ENCODE measurements at regions not wholly inside any gene's neighbourhood (a gene's known extent, or its start where the extent isn't known, plus 50 kb on each side); places are given as distances from the start of the nearest gene placed in this dataset.

DNA sequence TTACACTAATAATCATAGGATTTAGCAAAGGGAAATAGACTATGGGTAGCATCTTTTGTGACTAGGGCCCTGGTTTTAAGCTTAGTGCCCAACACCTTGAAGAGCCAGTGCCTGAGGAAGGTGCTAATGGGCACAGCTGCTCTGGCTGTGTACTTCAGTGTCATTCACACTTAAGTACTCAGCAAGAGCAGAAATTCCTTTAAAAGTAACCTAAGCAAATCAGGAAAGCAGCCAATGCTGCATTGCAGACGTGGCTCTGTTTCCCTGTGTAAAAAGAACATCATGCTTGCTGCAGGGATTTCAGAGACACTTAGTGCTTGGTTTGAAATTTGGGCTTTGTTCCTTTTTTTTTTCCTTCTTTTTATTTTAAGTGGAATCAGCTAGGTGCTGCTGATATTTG, 505.4 kb downstream of the SUCLG1 start:
- TF ChIP-seq, protein P1, sequence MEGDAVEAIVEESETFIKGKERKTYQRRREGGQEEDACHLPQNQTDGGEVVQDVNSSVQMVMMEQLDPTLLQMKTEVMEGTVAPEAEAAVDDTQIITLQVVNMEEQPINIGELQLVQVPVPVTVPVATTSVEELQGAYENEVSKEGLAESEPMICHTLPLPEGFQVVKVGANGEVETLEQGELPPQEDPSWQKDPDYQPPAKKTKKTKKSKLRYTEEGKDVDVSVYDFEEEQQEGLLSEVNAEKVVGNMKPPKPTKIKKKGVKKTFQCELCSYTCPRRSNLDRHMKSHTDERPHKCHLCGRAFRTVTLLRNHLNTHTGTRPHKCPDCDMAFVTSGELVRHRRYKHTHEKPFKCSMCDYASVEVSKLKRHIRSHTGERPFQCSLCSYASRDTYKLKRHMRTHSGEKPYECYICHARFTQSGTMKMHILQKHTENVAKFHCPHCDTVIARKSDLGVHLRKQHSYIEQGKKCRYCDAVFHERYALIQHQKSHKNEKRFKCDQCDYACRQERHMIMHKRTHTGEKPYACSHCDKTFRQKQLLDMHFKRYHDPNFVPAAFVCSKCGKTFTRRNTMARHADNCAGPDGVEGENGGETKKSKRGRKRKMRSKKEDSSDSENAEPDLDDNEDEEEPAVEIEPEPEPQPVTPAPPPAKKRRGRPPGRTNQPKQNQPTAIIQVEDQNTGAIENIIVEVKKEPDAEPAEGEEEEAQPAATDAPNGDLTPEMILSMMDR (IDR thresholded peaks at IDR 0.05; ENCODE audit: extremely low read depth, missing control alignments), result no peak
- no peak for DNase-seq (ENCODE audit: low spot score)

DNA sequence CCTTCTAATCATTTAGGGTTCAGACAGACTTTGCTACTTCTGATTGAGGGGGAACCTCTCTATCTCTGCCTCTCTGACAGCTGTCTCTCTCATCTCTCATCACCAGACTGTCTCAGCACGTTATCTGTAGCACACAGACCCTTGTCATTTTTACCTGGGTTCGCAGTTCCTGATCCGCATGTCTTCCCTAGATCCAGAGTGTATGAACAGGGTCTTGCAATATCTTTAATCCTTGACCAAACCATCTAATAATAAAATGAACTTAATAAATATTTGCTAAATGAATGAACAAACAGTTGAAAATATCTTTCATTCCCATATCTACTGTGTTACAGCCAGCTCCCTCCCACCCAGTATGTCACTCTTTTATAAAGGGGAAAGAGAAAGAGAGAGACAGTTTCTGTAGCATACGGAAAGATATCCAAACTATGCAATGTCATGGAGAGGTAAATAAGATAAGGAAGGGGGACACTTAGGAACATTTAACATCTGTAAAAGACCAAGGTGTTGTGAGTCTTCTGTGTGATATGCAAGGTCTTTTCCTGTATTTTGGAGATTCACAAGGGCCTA, 507.6 kb downstream of the SUCLG1 start:
- no peak for DNase-seq (ENCODE audit: low spot score)
- TF ChIP-seq, protein P1 (IDR thresholded peaks at IDR 0.05; ENCODE audit: extremely low read depth, missing control alignments), result no peak

DNA sequence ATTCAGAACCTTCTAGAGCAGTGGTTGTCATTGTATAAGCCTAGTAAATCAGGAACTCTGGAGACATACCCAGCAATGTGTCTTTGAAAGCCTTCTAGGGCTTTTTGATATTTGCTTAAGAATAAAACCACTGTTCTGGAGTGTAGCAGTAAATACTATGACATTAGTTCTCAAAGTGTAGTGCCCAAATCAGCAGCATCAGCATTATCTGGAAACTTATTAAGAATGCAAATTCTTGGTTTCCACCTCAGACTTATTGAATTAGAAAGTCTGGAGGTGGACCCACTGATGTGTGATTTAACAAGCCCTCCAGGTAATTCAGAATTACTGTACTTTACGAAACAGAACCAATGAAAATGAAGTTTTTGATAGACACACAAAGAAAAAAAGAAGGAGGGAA, 509.7 kb downstream of the SUCLG1 start:
- TF ChIP-seq, protein P1 (IDR thresholded peaks at IDR 0.05; ENCODE audit: extremely low read depth, missing control alignments), result no peak
- no peak for DNase-seq (ENCODE audit: low spot score)

DNA sequence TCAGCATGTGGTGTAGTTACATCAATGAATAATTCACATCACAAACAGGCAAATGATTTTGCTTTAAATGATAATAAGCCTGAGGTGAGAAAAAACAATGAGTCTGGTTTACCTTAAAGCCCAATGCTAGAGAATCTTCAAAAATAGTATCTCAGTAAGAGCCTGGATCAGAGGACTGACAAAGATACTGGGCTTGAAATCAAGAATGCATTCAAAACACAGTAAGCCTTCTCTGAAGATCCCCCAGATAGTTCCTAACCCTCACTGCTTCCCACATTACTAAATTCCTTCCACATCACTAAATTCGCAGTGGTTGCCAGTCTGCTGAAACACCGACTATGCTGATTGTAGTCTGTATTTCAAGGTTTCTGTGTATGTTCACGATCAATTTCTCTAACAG, 514.9 kb downstream of the SUCLG1 start:
- no peak for DNase-seq (ENCODE audit: low spot score)
- TF ChIP-seq, protein P1 (IDR thresholded peaks at IDR 0.05; ENCODE audit: extremely low read depth, missing control alignments), result no peak

DNA sequence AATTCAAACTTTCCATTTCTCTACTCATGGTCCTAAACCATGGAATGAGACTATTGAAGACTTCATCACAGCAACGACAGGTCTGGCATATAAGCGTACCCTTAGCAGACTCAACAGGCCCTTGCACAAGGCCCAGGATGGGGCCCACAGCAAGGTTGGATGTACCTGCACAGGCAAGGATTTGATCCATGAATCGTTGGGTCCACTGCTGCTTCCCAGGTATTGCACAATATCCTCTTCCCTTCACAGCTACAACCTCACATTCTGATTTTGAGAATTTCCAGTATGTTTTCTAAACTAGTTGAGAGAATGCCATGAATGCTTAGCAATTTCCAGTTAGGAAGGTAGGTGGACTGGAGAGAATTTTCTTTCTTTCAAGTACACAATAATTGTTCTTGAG, 515.8 kb downstream of the SUCLG1 start:
- TF ChIP-seq, protein P1 (IDR thresholded peaks at IDR 0.05; ENCODE audit: extremely low read depth, missing control alignments), result no peak
- no peak for DNase-seq (ENCODE audit: low spot score)

DNA sequence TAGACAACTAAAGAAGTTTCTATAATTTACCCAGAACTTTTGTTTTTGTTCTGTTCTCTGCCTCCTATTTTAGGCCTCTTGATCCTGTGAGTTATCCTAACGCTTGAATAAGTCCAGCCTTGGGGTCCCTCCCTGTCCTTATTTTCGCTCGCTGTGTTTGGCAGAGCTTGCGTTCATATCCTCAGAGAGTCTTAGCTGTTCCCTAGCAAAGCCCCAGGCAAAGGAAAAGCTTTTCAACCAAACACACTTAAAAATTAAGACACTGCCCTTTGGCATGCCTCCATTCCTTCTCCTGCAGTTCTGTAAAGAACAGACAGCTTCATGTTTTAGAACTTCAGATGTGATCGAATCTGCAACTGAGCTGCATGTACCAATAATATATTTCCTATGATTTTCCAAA, 517.2 kb downstream of the SUCLG1 start:
- TF ChIP-seq, protein P1 (IDR thresholded peaks at IDR 0.05; ENCODE audit: extremely low read depth, missing control alignments), result no peak

DNA sequence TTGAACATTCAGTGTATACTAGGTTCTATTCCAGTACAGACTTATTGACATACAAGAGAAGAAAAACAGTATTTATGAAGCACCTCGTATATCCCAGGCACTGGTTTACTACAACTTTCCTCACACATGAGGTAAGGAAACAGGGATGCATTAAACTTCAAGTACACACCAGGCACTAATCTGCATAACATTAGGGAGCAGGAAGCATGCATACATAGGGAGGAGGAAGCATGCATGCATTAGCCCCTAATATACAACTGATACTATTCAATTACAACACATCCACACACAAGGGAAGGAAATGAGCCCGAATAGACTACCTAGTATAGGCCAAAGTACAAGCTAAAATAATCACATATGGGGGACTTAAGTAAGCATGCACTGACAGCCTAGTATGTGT, 525.3 kb downstream of the SUCLG1 start:
- DNase-seq (ENCODE audit: low spot score), result no peak
- TF ChIP-seq, protein P1 (IDR thresholded peaks at IDR 0.05; ENCODE audit: extremely low read depth, missing control alignments), result no peak

More for the DNA sequence above, 517.2 kb downstream of the SUCLG1 start:
- no peak for DNase-seq (ENCODE audit: low spot score)

All from GM20000 (cell line).